ENCODE measurements at regions not wholly inside any gene's neighbourhood (a gene's known extent, or its start where the extent isn't known, plus 50 kb on each side); places are given as distances from the start of the nearest gene placed in this dataset.

DNA sequence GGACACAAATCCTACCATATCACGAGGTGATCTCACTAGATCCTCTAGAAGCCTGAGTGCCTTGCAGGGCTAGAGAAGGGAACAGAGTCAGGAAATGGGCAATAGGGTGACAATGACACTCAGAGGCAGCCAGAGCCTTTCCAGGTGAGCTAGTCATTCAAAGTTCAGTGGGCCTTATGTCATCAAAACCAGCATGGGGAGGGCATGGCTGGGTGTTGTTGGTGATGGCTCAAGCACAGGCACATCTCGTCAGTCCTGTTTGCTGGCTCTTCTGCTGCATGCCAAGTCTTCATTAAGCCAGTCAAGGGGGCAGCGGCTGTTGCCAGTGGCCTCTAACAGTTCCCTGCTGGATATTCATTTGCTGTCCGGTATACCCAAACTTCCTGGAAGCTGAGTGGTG is 99.6 kb upstream of the USP24 start:
- no peaks in the 10 kb centered on the region for H3K36me3 ChIP-seq (ENCODE audit: control insufficient read depth in 2 of 4, insufficient read depth in 4 of 4, low read length in 3 of 4)
- no peak overlapping the region for H2AFZ ChIP-seq (ENCODE audit: low read length)
- ChIA-PET POLR2A (ENCODE audit: partially characterized antibody) (no interaction called here), CTCF (ENCODE audit: partially characterized antibody) (interaction anchor here (0.6 kb wide), 1 partner anchor 447 kb away, joined by 3 read pairs; no protein-coding TSS in a partner anchor)
- H2BK15ac ChIP-seq (ENCODE audit: low read length) = no peak overlapping the region
- no peaks in the 10 kb centered on the region for H3K79me1 ChIP-seq (ENCODE audit: low read depth, low read length)
- no peak overlapping the region for H3K14ac ChIP-seq (ENCODE audit: insufficient read length)
- 95% methylated on average over 4 of the region's 4 CpGs; no CpG with 5 or more reads in 1 of the 2 experiments for WGBS, 2 experiments (ENCODE audit: extremely low coverage in 1 of 2, insufficient coverage in 1 of 2, insufficient read length in 1 of 2, insufficient replicate concordance in 2 of 2, low coverage in 1 of 2, low lambda C conversion rate in 2 of 2, missing lambda C conversion rate in 1 of 2)
- no peak overlapping the region for H4K91ac ChIP-seq (replicated peaks; ENCODE audit: insufficient read length, low read length)
- no peak for FAIRE-seq
- H3K4me3 ChIP-seq (ENCODE audit: extremely low read depth in 1 of 4, insufficient read depth in 2 of 4, low read depth in 3 of 4, low read length in 4 of 4) = no peak overlapping the region
- no peaks in the 10 kb centered on the region for H3K79me2 ChIP-seq (ENCODE audit: control insufficient read depth in 1 of 2, insufficient read depth in 2 of 2, low read length in 2 of 2)
- no peak overlapping the region for H3K27ac ChIP-seq (ENCODE audit: low read depth, low read length)
- H4K8ac ChIP-seq (ENCODE audit: extremely low read depth, insufficient read depth, low read length) = no peak overlapping the region
- no peak overlapping the region for H2AK5ac ChIP-seq (ENCODE audit: low read depth, low read length)
- no peak overlapping the region for H3K4me2 ChIP-seq (ENCODE audit: insufficient read depth in 1 of 2, low read depth in 2 of 2, low read length in 2 of 2)
- H4K20me1 ChIP-seq (replicated peaks in 1 of 2; ENCODE audit: control insufficient read depth in 1 of 2, insufficient read depth in 2 of 2, low read length in 2 of 2) = no peaks in the 10 kb centered on the region
- no peak overlapping the region for H2BK12ac ChIP-seq (ENCODE audit: low read depth, low read length)
- H2BK120ac ChIP-seq (replicated peaks; ENCODE audit: low read depth, low read length) = no peak overlapping the region
- H3K4me1 ChIP-seq (replicated peaks in 1 of 4; ENCODE audit: control insufficient read depth in 3 of 4, insufficient read depth in 4 of 4, low read length in 3 of 4) = no peaks in the 10 kb centered on the region; a peak in 1 of 7 replicates
- no peak overlapping the region for H2BK20ac ChIP-seq (ENCODE audit: low read length)
- H3K18ac ChIP-seq (ENCODE audit: extremely low read depth, low read length) = no peak overlapping the region
- H3K23ac ChIP-seq (ENCODE audit: insufficient read length) = no peak overlapping the region
- H3K9ac ChIP-seq (replicated peaks in 1 of 4; ENCODE audit: extremely low read depth in 1 of 4, low read depth in 3 of 4, low read length in 3 of 4) = peak overlapping the region in 1 of 4 experiments; percentile 6; a peak in 1 of 7 replicates
- H3K56ac ChIP-seq (replicated peaks; ENCODE audit: insufficient read length, low read depth, low read length) = no peak overlapping the region
- no peak overlapping the region for H4K5ac ChIP-seq (ENCODE audit: insufficient read length, low read depth, low read length)
- no peak overlapping the region for H3K4ac ChIP-seq (replicated peaks; ENCODE audit: insufficient read length, low read depth, low read length)
- no peak overlapping the region for H2BK5ac ChIP-seq (ENCODE audit: low read depth, low read length)
- H3K9me3 ChIP-seq (ENCODE audit: insufficient read depth in 2 of 2, low read depth in 1 of 2, low read length in 1 of 2) = no peaks in the 10 kb centered on the region
- DNase-seq (ENCODE audit: low read depth in 1 of 2, low spot score in 2 of 2) = no peak
- H3K23me2 ChIP-seq (ENCODE audit: low read depth, low read length) = no peaks in the 10 kb centered on the region
- no peaks in the 10 kb centered on the region for H3K27me3 ChIP-seq (replicated peaks in 1 of 4; ENCODE audit: control insufficient read depth in 3 of 4, extremely low read depth in 1 of 4, insufficient read depth in 3 of 4, low read length in 3 of 4)
- TF ChIP-seq RXRA (IDR thresholded peaks at IDR 0.05; ENCODE audit: insufficient read depth, low read depth, low read length) (no peak), CHD2 (IDR thresholded peaks at IDR 0.05; ENCODE audit: low read length) (no peak), HDAC2 (IDR thresholded peaks at IDR 0.05; ENCODE audit: borderline replicate concordance in 1 of 2, low read depth in 2 of 2, low read length in 2 of 2) (no peak), HDAC6 (IDR thresholded peaks at IDR 0.05; ENCODE audit: low read depth, low read length) (no peak), CBX8 (IDR thresholded peaks at IDR 0.05; ENCODE audit: borderline replicate concordance, low read depth, low read length) (no peak), BACH1 (IDR thresholded peaks at IDR 0.05; ENCODE audit: low read length) (no peak), POLR2AphosphoS5 (IDR thresholded peaks at IDR 0.05; ENCODE audit: low read depth, low read length) (no peak), RBBP5 (IDR thresholded peaks at IDR 0.05; ENCODE audit: borderline replicate concordance, low read depth, low read length) (no peak), GTF2F1 (IDR thresholded peaks at IDR 0.05; ENCODE audit: borderline replicate concordance, low read depth, low read length) (no peak)
- TF ChIP-seq, protein P1, sequence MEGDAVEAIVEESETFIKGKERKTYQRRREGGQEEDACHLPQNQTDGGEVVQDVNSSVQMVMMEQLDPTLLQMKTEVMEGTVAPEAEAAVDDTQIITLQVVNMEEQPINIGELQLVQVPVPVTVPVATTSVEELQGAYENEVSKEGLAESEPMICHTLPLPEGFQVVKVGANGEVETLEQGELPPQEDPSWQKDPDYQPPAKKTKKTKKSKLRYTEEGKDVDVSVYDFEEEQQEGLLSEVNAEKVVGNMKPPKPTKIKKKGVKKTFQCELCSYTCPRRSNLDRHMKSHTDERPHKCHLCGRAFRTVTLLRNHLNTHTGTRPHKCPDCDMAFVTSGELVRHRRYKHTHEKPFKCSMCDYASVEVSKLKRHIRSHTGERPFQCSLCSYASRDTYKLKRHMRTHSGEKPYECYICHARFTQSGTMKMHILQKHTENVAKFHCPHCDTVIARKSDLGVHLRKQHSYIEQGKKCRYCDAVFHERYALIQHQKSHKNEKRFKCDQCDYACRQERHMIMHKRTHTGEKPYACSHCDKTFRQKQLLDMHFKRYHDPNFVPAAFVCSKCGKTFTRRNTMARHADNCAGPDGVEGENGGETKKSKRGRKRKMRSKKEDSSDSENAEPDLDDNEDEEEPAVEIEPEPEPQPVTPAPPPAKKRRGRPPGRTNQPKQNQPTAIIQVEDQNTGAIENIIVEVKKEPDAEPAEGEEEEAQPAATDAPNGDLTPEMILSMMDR (IDR thresholded peaks at IDR 0.05; ENCODE audit: control extremely low read depth in 1 of 3, insufficient read depth in 1 of 3, low read depth in 1 of 3, low read length in 3 of 3) = no peak
- TF ChIP-seq, protein P2, sequence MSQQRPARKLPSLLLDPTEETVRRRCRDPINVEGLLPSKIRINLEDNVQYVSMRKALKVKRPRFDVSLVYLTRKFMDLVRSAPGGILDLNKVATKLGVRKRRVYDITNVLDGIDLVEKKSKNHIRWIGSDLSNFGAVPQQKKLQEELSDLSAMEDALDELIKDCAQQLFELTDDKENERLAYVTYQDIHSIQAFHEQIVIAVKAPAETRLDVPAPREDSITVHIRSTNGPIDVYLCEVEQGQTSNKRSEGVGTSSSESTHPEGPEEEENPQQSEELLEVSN (IDR thresholded peaks at IDR 0.05) = no peak
